Hepatocyte (in vitro differentiated cells): ENCODE measurements at regions not wholly inside any gene's neighbourhood (a gene's known extent, or its start where the extent isn't known, plus 50 kb on each side); places are given as distances from the start of the nearest gene placed in this dataset.

ENCODE experiments used
- EZH2phosphoT487 ChIP-seq: fragments of 200-600 bp; sonication (generic); IDR thresholded peaks from one replicate; pipeline ENCODE4 v1.6.1; 2018; ENCODE audit warnings: antibody characterized with exemption, mild to moderate bottlenecking, low read depth, moderate library complexity; ENCODE audit not compliant: unreplicated experiment, severe bottlenecking
- TF ChIP-seq, protein P1 (sequence below): fragments of 200-600 bp; sonication (generic); IDR thresholded peaks from 2 replicates; pipeline ENCODE4 v1.5.1; 2016; ENCODE audit warnings: antibody characterized with exemption, mild to moderate bottlenecking; ENCODE audit not compliant: poor library complexity

DNA sequence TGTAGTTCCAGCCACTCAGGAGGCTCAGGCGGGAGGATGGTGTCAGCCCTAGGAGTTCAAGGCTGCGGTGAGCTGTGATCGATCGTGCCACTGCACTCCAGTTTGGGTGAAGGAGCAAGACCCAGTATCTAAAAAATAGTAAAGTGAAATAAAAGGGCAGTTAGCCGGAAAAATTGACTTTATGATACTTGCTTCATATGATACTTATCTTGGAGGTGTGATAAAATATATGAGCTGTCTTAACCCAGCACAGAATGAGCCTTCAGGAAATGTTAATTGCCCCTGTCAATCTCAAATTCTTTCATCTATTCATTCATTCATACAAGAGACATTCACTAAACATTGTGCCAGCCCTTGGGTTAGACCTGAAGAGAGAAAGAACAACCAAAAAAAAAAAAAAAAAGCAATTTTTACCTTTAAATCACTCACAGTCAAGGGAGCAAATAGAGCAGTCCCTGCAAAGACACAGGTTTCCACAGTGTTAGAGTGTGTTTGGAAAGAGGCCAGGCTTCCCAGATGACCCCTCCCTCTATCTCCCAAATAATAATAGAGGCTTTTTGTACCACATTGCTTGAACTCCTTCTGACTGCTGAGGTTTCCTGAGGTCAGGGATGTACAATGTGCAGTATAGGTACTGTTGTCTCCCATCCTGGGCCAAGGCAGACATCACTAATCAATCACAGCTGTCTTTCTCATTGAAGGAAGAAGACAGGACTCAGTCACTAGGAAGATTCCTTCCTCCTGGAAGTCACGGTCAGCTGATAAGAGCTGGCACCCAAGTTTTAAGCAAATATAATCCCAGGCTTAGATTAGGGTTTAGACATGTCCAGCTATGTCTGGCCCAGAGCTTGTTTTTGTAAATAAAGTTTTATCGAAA, 454.6 kb downstream of the MIAT start:
- TF ChIP-seq EZH2phosphoT487, result no peak
- TF ChIP-seq, protein P1, sequence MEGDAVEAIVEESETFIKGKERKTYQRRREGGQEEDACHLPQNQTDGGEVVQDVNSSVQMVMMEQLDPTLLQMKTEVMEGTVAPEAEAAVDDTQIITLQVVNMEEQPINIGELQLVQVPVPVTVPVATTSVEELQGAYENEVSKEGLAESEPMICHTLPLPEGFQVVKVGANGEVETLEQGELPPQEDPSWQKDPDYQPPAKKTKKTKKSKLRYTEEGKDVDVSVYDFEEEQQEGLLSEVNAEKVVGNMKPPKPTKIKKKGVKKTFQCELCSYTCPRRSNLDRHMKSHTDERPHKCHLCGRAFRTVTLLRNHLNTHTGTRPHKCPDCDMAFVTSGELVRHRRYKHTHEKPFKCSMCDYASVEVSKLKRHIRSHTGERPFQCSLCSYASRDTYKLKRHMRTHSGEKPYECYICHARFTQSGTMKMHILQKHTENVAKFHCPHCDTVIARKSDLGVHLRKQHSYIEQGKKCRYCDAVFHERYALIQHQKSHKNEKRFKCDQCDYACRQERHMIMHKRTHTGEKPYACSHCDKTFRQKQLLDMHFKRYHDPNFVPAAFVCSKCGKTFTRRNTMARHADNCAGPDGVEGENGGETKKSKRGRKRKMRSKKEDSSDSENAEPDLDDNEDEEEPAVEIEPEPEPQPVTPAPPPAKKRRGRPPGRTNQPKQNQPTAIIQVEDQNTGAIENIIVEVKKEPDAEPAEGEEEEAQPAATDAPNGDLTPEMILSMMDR, result no peak
